Fibroblast of upper back skin (primary cell): ENCODE measurements at regions not wholly inside any gene's neighbourhood (a gene's known extent, or its start where the extent isn't known, plus 50 kb on each side); places are given as distances from the start of the nearest gene placed in this dataset.
"Not testable (repeated sequence)": the region's sequence is repeated elsewhere in the genome, so short reads cannot be mapped to it uniquely, and the experiment has no call there.

Experiments used
- DNase-seq: peaks from one replicate; pipeline ENCODE4 v3.0.0-alpha.2; 2013

DNA sequence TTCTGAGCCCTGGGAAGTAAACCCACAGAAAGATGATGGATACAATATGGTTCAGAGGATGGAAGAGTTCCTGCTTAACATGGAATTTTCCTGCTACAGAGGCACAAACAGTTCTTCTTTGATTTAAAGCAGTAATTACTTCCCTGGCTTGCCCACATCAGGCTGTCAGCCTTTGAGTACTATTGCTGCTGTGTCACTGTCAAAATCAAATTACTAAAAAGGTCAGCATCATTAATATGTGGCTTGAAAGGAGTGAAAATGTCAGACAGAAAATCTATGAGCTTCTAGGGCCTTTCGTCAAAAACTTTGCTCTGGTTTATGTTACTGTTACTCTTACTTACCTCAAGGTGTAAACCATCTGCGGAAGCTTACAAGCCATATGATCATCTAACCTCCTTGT lies 98.6 kb upstream of the DPT start:
- no peak for DNase-seq

DNA sequence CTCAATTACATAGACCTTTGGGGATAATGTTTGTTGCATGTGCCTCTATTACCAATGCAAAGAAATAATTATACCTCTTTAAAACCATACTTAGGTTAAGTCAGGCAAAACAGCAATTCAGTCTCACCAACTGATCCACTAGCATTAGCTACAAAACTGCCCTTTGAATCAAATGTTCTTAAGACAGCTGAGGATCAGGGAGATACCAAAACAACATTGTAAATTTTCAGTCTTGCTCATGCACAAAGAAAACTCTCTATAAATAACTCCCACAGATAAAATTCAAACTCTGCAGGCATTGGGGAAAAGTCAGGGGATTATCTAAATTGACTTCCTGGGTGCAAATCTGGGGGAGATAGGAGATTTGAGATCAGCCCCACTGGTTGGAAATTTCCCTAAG lies 100.9 kb upstream of the DPT start:
- no peak for DNase-seq

DNA sequence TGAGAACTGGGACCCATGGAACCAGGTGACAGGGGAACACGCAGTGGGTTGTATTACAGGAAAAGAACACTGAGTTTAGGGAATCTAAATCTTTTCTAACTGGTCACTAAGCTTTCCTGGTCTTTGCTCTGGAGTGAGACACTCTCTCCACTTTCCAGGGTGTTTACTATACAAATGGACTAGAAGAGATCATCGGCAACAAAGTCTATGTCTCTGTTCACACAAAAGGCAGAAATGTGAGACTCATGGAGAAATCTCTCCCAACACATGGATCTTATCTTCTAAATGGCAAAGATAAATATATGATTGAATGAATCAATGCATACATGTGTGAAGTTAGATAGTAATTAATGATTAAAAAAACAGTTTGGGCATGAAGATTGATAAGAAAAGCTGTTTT lies 101.6 kb upstream of the DPT start:
- no peak for DNase-seq

DNA sequence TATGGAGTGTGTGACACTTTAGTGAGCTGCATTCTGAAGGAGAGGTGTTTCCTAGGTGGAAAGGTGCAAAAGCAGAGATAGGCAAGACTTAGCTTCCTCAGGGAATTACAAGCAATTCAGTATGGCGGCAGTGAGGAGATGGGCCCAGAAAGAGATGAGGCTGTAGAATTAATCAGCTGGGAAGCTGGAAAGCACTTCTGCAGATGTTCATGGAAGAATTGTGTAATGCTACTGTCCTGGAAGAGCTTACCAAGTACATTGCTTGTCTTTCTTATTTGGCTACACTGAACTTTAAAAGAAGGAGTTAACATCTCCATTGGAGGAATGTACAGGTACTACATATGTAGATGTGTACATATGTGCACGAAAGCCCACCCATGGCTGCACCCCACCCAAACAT lies 103.7 kb upstream of the DPT start:
- DNase-seq, result no peak

DNA sequence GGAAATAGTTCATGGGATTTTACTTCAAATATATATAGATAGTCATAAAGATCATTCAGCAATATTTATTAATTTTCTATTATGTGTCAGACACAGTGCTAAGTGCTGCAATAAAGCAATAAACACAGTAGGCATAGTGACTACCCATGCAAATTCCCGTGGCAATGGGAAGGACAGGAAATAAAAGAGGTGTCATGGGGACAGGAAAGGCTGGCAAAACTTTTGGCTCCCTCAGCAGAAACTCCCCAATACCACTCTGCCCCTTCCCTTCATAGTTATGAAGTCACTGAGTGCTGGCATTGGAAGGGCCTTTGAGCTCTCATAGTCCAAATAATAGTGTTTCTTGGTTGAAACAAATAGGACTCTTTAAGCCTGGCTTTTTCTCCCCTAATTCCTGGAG lies 104.4 kb upstream of the DPT start:
- no peak for DNase-seq

DNA sequence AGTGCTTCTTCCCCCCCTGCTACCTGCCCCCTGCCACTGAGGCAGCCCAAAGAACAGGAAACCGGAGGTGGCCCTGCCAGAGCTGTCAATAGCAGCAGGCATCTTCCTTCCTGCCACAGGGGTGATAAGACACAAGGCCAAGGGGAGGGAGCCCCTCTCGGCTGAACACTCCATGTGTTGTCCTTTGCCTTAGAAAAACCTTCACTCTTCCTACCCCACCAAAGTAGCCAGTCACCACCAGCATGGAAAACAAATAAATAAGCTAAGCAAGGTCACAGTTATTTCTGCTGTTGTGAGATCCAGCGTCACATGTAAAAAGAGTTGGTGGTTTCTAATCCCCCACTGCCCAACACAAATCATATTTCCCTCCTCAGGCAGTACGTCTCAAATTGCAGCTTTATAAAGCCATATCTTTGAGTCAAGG lies 104.8 kb upstream of the DPT start:
- no peak for DNase-seq

DNA sequence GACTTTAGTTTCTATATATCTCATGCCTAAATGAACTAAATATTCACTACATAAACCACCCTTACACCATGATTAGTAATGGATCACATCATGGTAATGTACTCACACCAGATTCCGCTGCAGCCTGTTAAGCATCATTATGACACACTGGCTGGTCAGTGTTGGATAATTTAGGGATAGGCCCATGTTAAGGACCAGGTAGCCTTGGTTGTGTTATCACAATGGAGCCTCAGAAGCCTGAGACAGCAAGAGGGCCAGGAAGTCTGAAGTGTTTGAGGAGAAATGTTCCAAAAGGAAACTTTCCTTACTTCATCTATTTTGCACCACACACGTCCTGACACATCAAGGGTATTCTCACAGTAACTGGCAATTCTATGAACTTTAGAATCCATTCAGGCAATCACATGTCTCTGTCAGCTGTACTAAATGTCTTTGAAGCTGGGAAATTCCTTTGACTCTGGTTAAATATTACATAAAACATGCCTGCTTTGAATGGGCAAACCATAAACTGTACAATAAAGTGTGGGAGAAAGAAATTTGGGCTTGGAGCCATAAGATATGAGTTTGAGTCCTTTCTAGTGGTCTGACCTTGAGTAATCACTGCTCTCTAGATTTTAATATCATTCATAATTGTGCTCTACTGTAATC lies 105.3 kb upstream of the DPT start:
- no peak for DNase-seq

DNA sequence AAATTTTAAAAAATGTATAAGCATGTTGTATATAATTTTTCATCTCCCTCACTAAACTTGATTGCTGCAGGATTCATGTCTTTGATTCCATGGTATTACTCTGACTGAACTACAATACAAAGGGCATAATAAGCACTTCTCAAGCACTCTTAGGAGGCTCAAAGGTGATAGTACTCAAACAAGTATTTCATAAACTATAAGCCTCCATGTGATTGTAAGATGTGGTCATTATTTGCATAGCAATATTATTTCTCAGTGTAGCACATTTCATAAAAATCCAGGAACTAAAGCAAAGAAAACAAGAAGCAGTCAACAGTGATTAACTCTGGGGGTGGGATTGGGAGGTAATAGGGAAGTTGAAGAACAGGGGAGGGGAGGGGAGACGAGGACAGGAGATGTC lies 106.2 kb upstream of the DPT start:
- DNase-seq, result no peak

DNA sequence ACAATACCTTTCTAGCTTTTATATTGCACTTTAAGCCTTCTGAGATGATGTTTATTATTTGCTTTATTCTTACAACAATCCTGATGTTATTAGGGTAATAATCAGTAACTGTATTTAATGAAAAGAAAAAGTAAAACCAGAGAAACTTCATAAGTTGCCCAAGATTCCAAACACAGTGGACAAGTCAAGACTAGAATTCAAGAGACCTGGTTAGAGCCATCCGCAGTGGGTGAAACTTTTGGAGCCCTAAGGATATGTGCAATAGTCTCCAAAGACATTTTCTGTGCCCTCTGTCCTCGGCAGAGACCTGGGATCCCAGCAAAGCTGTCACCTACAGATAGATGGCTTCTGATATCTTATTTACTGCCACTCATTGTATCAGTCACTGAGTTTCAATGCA lies 106.8 kb upstream of the DPT start:
- DNase-seq, result no peak

DNA sequence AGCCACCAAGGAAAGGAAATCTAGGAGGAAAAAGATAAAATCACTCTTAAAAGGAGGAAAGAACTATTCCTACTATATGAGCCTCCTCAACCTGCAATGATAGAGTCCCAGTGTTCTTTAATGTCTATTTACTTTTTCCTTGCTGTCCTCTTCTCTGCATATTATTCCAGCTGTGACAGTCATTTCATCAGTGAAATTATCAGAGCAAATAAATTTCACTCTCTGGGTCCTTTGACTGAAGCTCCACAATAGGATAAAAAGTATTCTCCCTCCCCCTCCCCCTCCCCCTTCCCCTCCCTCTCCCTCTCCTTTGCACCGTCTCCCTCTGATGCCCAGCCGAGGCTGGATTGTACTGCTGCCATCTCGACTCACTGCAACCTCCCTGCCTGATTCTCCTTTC lies 107.5 kb upstream of the DPT start:
- no peak for DNase-seq

DNA sequence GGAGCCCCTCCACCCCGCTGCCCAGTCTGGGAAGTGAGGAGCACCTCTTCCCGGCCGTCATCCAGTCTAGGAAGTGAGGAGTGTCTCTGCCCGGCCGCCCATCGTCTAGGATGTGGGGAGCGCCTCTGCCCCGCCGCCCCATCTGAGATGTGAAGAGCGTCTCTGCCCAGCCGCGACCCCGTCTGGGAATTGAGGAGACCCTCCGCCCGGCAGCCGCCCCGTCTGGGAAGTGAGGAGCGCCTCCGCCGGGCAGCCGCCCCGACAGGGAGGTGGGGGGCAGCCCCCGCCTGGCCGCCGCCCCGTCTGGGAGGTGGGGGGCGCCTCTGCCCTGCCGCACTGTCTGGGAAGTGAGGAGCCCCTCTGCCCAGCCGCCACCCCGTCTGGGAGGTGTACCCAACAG lies 108.2 kb upstream of the DPT start:
- not testable (repeated sequence) for DNase-seq

DNA sequence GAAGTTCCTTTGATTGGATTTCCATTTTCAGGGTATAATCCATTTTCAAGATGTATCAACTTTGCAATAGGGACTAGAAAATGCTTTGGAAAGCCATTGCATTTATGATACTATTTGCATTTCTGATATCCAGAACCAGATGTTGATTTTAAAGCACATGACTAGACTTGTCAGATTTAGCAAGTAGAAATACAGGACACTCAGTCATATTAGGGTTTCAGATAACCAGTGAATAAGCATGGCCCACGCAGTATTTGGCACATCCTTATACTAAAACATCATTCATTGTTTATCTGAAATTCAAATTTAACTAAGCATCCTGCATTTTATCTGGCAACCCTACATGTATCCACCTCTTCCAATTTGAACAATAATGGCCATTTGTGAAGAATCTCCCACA lies 113.3 kb upstream of the DPT start:
- DNase-seq, result no peak

DNA sequence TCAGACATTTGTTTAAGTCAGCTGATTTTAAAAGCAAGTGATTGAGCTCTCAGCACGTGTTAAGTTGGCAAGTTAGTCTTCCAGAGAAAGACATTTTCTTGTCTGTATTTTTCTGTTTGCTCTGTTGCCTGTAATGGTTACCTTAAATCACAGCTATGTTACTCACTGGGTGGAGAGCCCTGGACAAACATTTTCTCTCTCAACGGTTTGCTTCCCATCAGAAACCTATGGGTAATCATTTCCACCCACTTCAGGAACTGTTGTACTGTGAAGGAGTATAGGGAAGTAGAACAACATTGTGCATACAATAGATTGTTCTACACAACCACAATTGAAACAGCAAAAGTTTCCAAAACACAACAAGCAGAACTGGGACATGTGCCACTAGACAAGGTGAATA lies 113.9 kb upstream of the DPT start:
- no peak for DNase-seq

DNA sequence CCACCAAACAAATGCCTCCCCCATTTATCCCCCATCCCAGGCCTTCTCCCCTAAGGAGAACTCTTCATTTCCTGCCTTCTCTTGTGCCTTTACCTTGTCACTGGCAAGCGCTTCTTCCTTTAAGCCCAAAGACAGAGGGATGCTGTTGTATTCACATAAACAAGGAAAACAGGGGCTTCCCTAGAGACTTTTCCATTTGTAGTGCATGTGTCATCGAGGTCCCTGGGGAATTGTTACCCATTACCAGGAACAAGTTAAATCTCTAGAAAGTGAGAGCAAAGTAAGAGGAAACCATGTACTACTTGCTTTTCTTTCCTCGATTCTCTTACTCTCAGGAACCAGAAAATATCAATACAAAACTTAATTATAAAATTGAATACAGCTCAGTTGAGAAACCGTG lies 114.4 kb upstream of the DPT start:
- DNase-seq, result no peak

DNA sequence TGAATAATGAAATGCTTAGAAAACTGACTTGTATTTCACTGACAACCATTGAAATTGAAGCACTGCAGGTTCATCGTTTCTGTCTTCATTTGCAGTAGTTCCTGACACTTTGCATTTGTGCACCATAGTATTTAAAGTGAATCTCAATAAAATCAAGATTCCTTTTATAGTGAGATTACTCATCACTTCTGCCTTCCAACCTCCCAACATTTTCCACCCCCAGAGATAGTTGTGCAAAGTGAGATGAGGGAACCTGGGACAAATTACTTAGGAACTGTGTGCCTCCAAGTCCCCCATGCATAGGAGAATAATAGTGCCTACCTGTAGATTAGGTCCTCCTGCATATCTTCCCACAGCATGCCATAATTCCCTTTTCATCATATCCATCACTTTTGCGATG lies 114.9 kb upstream of the DPT start:
- DNase-seq, result no peak

DNA sequence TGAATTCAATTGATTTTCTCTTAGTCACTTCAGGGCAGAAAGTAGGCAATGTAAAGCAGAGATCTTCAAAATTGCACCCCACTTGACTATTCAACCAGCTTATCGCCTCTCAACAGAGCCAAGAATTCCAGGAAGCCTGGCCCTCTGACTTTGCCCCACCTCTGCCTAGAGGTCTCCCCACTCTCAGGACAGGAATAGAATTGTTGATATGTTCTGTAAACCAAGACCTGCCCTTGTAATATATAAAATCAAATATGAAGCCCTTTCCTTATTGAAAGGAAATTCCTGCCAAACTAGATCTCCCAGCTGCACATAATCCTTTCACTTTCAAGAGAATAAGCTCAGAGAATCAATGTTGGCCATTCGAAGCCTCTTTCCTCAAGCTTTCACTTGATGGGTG lies 116.1 kb upstream of the DPT start:
- no peak for DNase-seq

DNA sequence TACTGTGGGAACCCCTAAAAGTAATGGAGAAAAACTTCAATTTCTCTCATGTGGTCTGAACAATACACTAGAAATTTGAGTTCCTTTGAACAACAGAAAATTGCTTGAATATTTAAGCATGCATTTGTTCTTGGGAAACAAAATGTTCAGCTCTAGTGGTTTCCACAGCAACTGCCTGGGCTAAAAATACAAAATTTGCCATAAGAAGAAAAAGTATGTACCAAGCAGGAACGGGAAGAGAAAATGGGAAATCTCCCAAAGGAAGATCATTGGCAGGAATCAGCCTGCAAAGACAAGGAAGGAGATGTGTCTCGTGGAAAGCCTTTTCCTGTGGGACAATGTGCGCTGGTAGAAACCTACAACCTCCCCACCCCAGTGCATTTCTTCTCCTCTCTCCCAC lies 119.0 kb upstream of the DPT start:
- no peak for DNase-seq

DNA sequence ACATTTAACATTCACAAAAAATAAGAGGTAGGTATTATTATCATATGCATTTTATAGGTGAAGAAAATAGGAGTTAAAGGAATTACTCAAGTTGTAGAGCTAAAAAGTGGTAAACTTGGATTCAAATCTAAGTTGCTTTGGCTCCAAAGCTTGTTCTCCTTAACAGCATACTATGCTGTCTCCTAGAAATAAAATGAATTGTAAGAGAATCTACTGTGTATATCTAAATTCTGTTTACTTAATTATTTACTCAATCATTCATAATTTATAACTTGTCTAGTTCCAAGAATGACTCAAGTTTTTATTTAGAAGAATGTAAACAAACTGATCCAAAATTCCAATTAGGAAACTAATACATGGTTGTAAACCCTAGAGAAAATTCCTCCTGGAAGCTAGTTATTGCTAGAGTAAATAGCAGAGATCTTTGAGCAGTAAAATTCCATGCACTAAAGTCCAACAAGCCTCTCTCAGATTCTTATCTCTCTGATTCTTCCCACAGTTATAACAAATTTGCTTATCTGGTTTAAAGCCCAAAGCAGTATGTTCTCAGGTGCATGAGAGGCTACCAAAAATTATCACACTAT lies 132.5 kb upstream of the DPT start:
- DNase-seq, result no peak

DNA sequence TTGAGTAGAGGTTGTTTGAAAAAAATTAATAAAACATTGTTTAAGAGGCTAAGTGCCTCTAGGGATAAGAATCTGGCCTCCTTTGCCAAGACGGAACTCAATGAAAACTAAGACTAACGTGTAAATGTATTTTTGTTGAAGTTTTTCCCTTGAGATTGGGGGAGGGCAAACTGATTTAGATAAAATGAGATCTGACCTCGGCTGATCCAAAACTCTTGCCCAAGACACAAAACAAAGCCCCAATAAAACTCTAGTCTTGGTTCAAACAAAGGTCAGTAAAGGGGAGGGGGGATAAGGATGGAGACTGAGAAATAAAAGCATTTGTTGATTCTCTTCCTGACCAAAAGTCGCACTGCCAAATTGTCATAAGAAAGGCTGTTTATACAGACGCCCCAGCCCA lies 134.8 kb upstream of the DPT start:
- no peak for DNase-seq

DNA sequence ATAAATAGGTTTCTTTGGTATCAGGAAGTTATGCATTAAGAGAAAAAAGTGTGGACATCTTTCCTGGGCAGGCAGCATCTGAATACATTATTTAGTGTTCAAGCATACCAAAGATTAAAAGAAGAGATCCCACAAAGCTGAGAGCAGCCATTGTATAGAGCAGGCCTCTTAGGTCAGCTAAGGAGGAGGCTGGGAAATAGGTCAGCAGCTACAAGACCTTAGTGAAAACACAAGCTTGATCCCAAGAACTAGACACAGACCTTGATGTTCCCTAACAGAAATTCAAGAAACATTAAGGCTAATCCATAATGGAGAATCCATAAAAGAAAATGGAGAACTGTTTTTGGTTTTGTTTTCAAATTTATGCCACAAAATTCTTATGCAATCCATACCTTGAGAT lies 135.3 kb upstream of the DPT start:
- no peak for DNase-seq

DNA sequence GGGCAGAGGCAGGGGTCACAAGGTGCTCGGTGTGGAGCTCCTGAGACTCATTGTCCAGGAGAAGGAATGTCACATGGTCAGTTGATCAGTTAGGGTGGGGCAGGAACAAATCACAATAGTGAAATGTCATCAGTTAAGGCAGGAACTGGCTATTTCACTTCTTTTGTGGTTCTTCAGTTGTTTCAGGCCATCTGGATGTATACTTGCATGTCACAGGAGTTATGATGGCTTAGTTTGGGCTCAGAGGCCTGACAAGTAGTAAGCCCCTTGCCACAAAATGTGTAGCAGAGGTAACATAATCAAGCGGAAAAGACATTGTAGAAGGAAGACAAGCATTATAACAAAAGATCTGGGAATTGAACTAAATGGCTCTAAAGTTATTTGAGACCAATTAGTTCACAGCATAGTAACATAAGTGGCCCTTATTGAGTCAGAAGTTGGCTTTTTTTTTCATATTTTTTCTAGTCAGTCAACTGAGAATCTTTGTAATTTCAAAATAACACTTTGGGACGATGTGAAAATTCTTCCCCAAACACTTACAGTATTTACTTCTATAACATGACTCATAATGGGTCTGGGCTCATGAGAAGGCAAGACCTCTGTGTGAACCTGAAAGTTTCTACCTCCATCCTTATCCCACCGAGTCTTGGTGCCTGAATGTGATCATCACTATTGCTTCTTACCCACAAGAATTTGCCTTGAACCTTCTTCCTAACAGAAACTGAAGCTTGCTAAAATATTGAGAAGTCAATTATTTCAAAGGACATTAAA lies 137.0 kb upstream of the DPT start:
- DNase-seq, result no peak

DNA sequence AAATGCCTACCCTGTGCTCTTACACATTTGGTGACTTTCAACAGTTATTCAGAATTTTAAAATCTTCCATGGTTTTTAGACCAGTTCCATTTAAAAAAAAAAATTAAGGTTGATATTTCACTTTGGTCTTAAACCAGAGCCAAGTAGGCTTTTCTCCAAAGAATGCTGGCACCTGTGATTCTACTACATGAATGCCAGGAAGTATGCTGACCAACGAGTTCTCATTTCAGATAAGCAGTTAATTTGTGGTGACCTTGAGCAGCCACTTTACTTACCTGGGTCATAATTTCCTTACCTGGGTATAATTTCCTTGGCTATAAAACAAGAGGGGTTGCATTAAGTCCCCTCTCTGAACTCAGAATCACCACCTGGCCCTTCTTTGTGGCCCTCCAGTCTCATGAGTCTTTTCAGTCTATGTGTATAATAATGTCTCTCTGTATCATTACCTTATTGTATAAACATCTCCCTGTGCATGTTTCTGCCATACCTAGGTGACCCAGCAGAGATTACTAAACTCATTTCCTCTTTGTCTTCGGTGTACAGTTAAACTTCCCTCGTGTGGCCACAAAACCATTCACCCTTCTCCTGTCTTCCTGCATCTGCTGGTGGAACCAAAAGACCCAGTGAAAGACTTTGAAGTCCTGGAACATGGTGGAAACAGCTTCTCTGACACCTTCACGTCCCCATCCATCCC lies 139.1 kb upstream of the DPT start:
- no peak for DNase-seq

DNA sequence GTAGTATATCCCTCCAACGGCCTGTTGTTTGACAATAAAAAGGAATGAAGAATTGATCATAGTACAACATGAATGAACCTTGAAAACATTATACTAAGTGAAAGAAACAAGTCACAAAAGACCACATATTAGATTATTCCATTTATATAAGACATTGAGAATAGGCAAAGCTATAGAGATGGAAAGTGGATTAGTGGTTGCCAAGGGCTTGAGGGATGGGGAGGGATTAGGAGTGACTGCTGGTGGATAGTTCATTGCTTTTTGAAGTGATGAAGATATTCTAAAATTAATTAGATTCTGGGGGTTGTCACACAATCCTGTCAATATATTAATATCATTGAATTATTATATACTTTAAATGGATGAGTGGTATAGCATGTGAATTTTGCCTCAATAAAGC lies 142.5 kb upstream of the DPT start:
- no peak for DNase-seq

DNA sequence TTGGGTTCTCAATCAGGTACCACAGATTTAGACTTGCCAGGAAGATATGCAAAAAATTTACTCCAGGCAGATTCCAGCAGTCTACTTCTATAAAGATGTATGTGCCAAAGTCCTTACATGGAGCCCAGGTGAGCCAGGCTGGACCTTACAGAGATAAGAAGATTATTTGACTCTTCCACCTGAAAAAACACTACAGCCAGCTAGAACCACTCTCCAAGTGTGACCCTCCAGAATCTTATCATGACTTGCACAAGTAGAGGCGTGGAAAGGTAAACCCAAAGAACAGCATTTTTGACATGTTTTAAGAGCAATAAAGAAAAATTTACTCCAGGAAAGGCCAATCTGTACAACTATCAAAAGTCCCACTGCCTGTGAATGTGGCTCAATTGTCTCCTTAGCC lies 146.8 kb upstream of the DPT start:
- DNase-seq, result no peak
